HepG2 (cell line): ENCODE measurements at regions not wholly inside any gene's neighbourhood (a gene's known extent, or its start where the extent isn't known, plus 50 kb on each side); places are given as distances from the start of the nearest gene placed in this dataset.

ENCODE experiments used
- ATF2 ChIP-seq: sonication (generic); formaldehyde crosslinking; IDR thresholded peaks from 2 replicates; pipeline ENCODE4 v1.4.0; 2020; ENCODE audit warnings: missing genetic modification reagents
- CENPT ChIP-seq: sonication (generic); formaldehyde crosslinking; IDR thresholded peaks from 2 replicates; pipeline ENCODE4 v1.8.0; 2022; ENCODE audit warnings: low read depth, mild to moderate bottlenecking, moderate library complexity, missing genetic modification reagents
- ERF ChIP-seq: IDR thresholded peaks from 2 replicates; pipeline ENCODE4 v1.6.1; 2018; ENCODE audit warnings: missing biosample characterization, missing genetic modification reagents
- FOXP1 ChIP-seq, 2 experiments: fragments of 450-650 bp in 1 of 2; IDR thresholded peaks; 2 replicates each; pipeline ENCODE4 v1.6.1; 2017 to 2018; ENCODE audit warnings: antibody characterized with exemption in 1 of 2
- GPN1 ChIP-seq: sonication (generic); formaldehyde crosslinking; IDR thresholded peaks from 2 replicates; pipeline ENCODE4 v1.5.1; 2020; ENCODE audit warnings: missing genetic modification reagents, borderline replicate concordance
- JUND ChIP-seq: sonication (generic); formaldehyde crosslinking; IDR thresholded peaks from 2 replicates; pipeline ENCODE4 v1.8.0; 2022; ENCODE audit warnings: mild to moderate bottlenecking, missing genetic modification reagents
- MTA1 ChIP-seq: sonication (generic); formaldehyde crosslinking; IDR thresholded peaks from 2 replicates; pipeline ENCODE4 v1.4.0; 2020; ENCODE audit warnings: missing genetic modification reagents, mild to moderate bottlenecking, borderline replicate concordance
- MYC ChIP-seq: sonication (generic); formaldehyde crosslinking; IDR thresholded peaks from 2 replicates; pipeline ENCODE4 v1.9.0; 2021; ENCODE audit warnings: missing genetic modification reagents, borderline replicate concordance
- RBFOX2 ChIP-seq: fragments of 200-400 bp; formaldehyde crosslinking; IDR thresholded peaks from 2 replicates; pipeline ENCODE4 v1.6.1; 2017; ENCODE audit warnings: low read depth, mild to moderate bottlenecking, low read length
- SALL1 ChIP-seq: sonication (generic); formaldehyde crosslinking; IDR thresholded peaks from 2 replicates; pipeline ENCODE4 v1.8.0; 2022; ENCODE audit warnings: mild to moderate bottlenecking, missing genetic modification reagents
- SNRNP70 ChIP-seq: fragments of 200-400 bp; formaldehyde crosslinking; IDR thresholded peaks from 2 replicates; pipeline ENCODE4 v1.6.1; 2017; ENCODE audit warnings: mild to moderate bottlenecking, low read depth, low read length, moderate library complexity
- TARDBP ChIP-seq: sonication (generic); formaldehyde crosslinking; IDR thresholded peaks from 2 replicates; pipeline ENCODE4 v1.8.0; 2022; ENCODE audit warnings: mild to moderate bottlenecking, missing genetic modification reagents
- TBP ChIP-seq: sonication (generic); formaldehyde crosslinking; IDR thresholded peaks from 2 replicates; pipeline ENCODE4 v1.5.0; 2020; ENCODE audit warnings: missing genetic modification reagents
- TFDP2 ChIP-seq: sonication (generic); formaldehyde crosslinking; IDR thresholded peaks from 2 replicates; pipeline ENCODE4 v1.4.0; 2020; ENCODE audit warnings: missing genetic modification reagents
- ZBTB1 ChIP-seq: sonication (generic); formaldehyde crosslinking; IDR thresholded peaks from 2 replicates; pipeline ENCODE4 v1.4.0; 2020; ENCODE audit warnings: missing genetic modification reagents, borderline replicate concordance
- ZBTB33 ChIP-seq: sonication (generic); formaldehyde crosslinking; IDR thresholded peaks from 2 replicates; pipeline ENCODE4 v1.4.0; 2020; ENCODE audit warnings: missing genetic modification reagents
- ZBTB43 ChIP-seq: sonication (generic); formaldehyde crosslinking; conservative IDR thresholded peaks from 2 replicates; pipeline ENCODE4 v1.4.0; 2020; ENCODE audit warnings: missing genetic modification reagents
- ZMYM3 ChIP-seq: sonication (generic); formaldehyde crosslinking; IDR thresholded peaks from 2 replicates; pipeline ENCODE4 v1.5.1; 2020; ENCODE audit warnings: mild to moderate bottlenecking, missing genetic modification reagents
- ZNF451 ChIP-seq: sonication (generic); formaldehyde crosslinking; IDR thresholded peaks from 2 replicates; pipeline ENCODE4 v1.5.0; 2020; ENCODE audit warnings: mild to moderate bottlenecking, missing genetic modification reagents
- ZNF580 ChIP-seq: IDR thresholded peaks from 2 replicates; pipeline ENCODE4 v1.6.1; 2016; ENCODE audit warnings: low read depth, borderline replicate concordance
- ZNF749 ChIP-seq: sonication (generic); formaldehyde crosslinking; IDR thresholded peaks from 2 replicates; pipeline ENCODE4 v1.8.0; 2022; ENCODE audit warnings: mild to moderate bottlenecking, missing genetic modification reagents, moderate library complexity, borderline replicate concordance
- ZSCAN25 ChIP-seq: sonication (generic); formaldehyde crosslinking; IDR thresholded peaks from 2 replicates; pipeline ENCODE4 v1.8.0; 2022; ENCODE audit warnings: mild to moderate bottlenecking, missing genetic modification reagents
- ZSCAN29 ChIP-seq: sonication (generic); formaldehyde crosslinking; conservative IDR thresholded peaks from 2 replicates; pipeline ENCODE4 v1.4.0; 2020; ENCODE audit warnings: mild to moderate bottlenecking, missing genetic modification reagents
- ZSCAN31 ChIP-seq: sonication (generic); formaldehyde crosslinking; IDR thresholded peaks from 2 replicates; pipeline ENCODE4 v1.5.0; 2020; ENCODE audit warnings: low read depth, mild to moderate bottlenecking, missing genetic modification reagents
- TF ChIP-seq, protein P1 (sequence below): IDR thresholded peaks from 2 replicates; pipeline ENCODE4 v1.6.1; 2016; ENCODE audit warnings: low read depth, control low read depth

GRCh38 chr5:92969781-92970237 is 611.2 kb downstream of the NR2F1-AS1 start (continued):
- TF ChIP-seq RBFOX2 (0 out of 2 replicates have a peak, but pooled peaks have one; percentile 16), ZNF580 (CRISPR knock-in tag) (no peak), MTA1 (CRISPR knock-in tag) (no peak), ZSCAN29 (CRISPR knock-in tag) (no peak), CENPT (no peak), TBP (CRISPR knock-in tag) (no peak), ZSCAN25 (no peak), ZBTB1 (no peak), JUND (CRISPR knock-in tag) (no peak), ZMYM3 (no peak), ZBTB43 (CRISPR knock-in tag) (peak; percentile 77; the same call in 1 of the 2 replicates), TFDP2 (CRISPR knock-in tag) (no peak), MYC (no peak), ZNF451 (CRISPR knock-in tag) (no peak), ERF (no peak), GPN1 (CRISPR knock-in tag) (no peak), ZSCAN31 (CRISPR knock-in tag) (no peak), SNRNP70 (no peak), FOXP1 (IDR thresholded peaks at IDR 0.05) (peak; percentile 75), FOXP1 (CRISPR knock-in tag; IDR thresholded peaks at IDR 0.05) (peak; percentile 91), ZNF749 (CRISPR knock-in tag) (no peak; the same call in 1 of the 2 replicates), SALL1 (peak; percentile 58; the same call in 1 of the 2 replicates), TARDBP (CRISPR knock-in tag) (peak; percentile 79), ZBTB33 (CRISPR knock-in tag) (no peak), ATF2 (CRISPR knock-in tag) (peak; percentile 41; the same call in 1 of the 2 replicates)
- TF ChIP-seq, protein P1, sequence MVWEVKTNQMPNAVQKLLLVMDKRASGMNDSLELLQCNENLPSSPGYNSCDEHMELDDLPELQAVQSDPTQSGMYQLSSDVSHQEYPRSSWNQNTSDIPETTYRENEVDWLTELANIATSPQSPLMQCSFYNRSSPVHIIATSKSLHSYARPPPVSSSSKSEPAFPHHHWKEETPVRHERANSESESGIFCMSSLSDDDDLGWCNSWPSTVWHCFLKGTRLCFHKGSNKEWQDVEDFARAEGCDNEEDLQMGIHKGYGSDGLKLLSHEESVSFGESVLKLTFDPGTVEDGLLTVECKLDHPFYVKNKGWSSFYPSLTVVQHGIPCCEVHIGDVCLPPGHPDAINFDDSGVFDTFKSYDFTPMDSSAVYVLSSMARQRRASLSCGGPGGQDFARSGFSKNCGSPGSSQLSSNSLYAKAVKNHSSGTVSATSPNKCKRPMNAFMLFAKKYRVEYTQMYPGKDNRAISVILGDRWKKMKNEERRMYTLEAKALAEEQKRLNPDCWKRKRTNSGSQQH (CRISPR knock-in tag), result no peak
